HEK293 (cell line): ENCODE measurements at regions not wholly inside any gene's neighbourhood (a gene's known extent, or its start where the extent isn't known, plus 50 kb on each side); places are given as distances from the start of the nearest gene placed in this dataset.

Experiments used
- CTCF ChIA-PET: fragments of 350-600 bp; formaldehyde crosslinking; extraction: SDS; loops from one replicate; lab custom pipeline; 2021; ENCODE audit warnings: antibody characterized with exemption; lab: Yijun Ruan, JAX
- POLR2A ChIA-PET: fragments of 300-600 bp; formaldehyde crosslinking; extraction: SDS; loops from one replicate; lab custom pipeline; 2020; ENCODE audit warnings: antibody characterized with exemption, inconsistent platforms; lab: Yijun Ruan, JAX
- H3K27ac ChIP-seq: fragments of 200-500 bp; sonication (Bioruptor generic); 2 replicates; pipeline ENCODE4 v1.5.1; 2014; ENCODE audit warnings: low read depth, low read length, control low read depth, inconsistent platforms; ENCODE audit errors: extremely low read depth
- H3K36me3 ChIP-seq, 2 experiments: fragments of 200-500 bp in 1 of 2; sonication (Bioruptor generic) in 1 of 2; 1 replicate in 1 of 2; 2 replicates in 1 of 2; pipeline ENCODE4 v1.5.1; 2014 to 2017; ENCODE audit warnings: inconsistent platforms in 2 of 2, low read length in 2 of 2; ENCODE audit not compliant: control insufficient read depth in 2 of 2, insufficient read depth in 1 of 2
- H3K4me1 ChIP-seq: fragments of 200-500 bp; sonication (Bioruptor generic); 2 replicates; pipeline ENCODE4 v1.5.1; 2014; ENCODE audit warnings: mild to moderate bottlenecking, low read length, inconsistent platforms; ENCODE audit not compliant: control insufficient read depth, insufficient read depth
- H3K4me3 ChIP-seq: 2 replicates; pipeline ENCODE4 v1.5.1; 2011; ENCODE audit warnings: low read depth, mild to moderate bottlenecking, control low read depth, low read length, moderate library complexity
- H3K9me3 ChIP-seq: fragments of 200-500 bp; sonication (Bioruptor generic); 2 replicates; pipeline ENCODE4 v1.5.1; 2014; ENCODE audit warnings: low read depth, low read length, inconsistent platforms; ENCODE audit not compliant: control insufficient read depth, insufficient read depth
- BCL11B ChIP-seq: fragments of 450-650 bp; formaldehyde crosslinking; IDR thresholded peaks from 2 replicates; pipeline ENCODE4 v1.5.1; 2016; ENCODE audit warnings: low read depth, missing biosample characterization, missing genetic modification characterization
- HOXC10 ChIP-seq: sonication (generic); formaldehyde crosslinking; IDR thresholded peaks from 2 replicates; pipeline ENCODE4 v1.8.1; 2023; ENCODE audit warnings: mild to moderate bottlenecking, missing genetic modification reagents
- MYNN ChIP-seq: fragments of 450-650 bp; formaldehyde crosslinking; IDR thresholded peaks from 2 replicates; pipeline ENCODE4 v1.5.1; 2016; ENCODE audit warnings: missing biosample characterization, missing genetic modification characterization, borderline replicate concordance
- PRDM1 ChIP-seq: fragments of 450-650 bp; formaldehyde crosslinking; IDR thresholded peaks from 2 replicates; pipeline ENCODE4; 2016; ENCODE audit warnings: missing biosample characterization, missing genetic modification characterization
- RBAK ChIP-seq: fragments of 450-650 bp; formaldehyde crosslinking; IDR thresholded peaks from 2 replicates; pipeline ENCODE4 v1.5.1; 2016; ENCODE audit warnings: missing biosample characterization, missing genetic modification characterization
- SETDB1 ChIP-seq: IDR thresholded peaks from one replicate; pipeline ENCODE4 v1.6.1; 2017; ENCODE audit warnings: mild to moderate bottlenecking, low read length, moderate library complexity, mixed read lengths; ENCODE audit not compliant: insufficient read length
- ZEB2 ChIP-seq: fragments of 450-650 bp; formaldehyde crosslinking; IDR thresholded peaks from 2 replicates; pipeline ENCODE4 v1.5.1; 2016; ENCODE audit warnings: missing biosample characterization, missing genetic modification characterization
- ZFP37 ChIP-seq: fragments of 450-650 bp; formaldehyde crosslinking; IDR thresholded peaks from 2 replicates; pipeline ENCODE4 v1.5.1; 2016; ENCODE audit warnings: missing biosample characterization, missing genetic modification characterization
- ZNF10 ChIP-seq: fragments of 450-650 bp; formaldehyde crosslinking; IDR thresholded peaks from 2 replicates; pipeline ENCODE4 v1.5.1; 2017; ENCODE audit warnings: missing biosample characterization, missing genetic modification characterization
- ZNF121 ChIP-seq: fragments of 450-650 bp; formaldehyde crosslinking; IDR thresholded peaks from 2 replicates; pipeline ENCODE4 v1.5.1; 2016; ENCODE audit warnings: missing biosample characterization, missing genetic modification characterization
- ZNF132 ChIP-seq: fragments of 450-650 bp; formaldehyde crosslinking; IDR thresholded peaks from 2 replicates; pipeline ENCODE4 v1.5.1; 2017; ENCODE audit warnings: missing biosample characterization, missing genetic modification characterization, borderline replicate concordance
- ZNF157 ChIP-seq: fragments of 450-650 bp; formaldehyde crosslinking; IDR thresholded peaks from 2 replicates; pipeline ENCODE4 v1.5.1; 2016; ENCODE audit warnings: missing biosample characterization, missing genetic modification characterization
- ZNF2 ChIP-seq: fragments of 450-650 bp; formaldehyde crosslinking; IDR thresholded peaks from 2 replicates; pipeline ENCODE4 v1.5.1; 2016; ENCODE audit warnings: missing biosample characterization, missing genetic modification characterization
- ZNF416 ChIP-seq: fragments of 450-650 bp; formaldehyde crosslinking; IDR thresholded peaks from 2 replicates; pipeline ENCODE4 v1.5.1; 2016; ENCODE audit warnings: missing biosample characterization, missing genetic modification characterization
- ZNF549 ChIP-seq: fragments of 450-650 bp; IDR thresholded peaks from 2 replicates; pipeline ENCODE4 v1.5.1; 2018; ENCODE audit warnings: missing biosample characterization, missing genetic modification characterization, mild to moderate bottlenecking, inconsistent platforms, moderate library complexity
- ZNF600 ChIP-seq: fragments of 450-650 bp; formaldehyde crosslinking; IDR thresholded peaks from 2 replicates; pipeline ENCODE4 v1.5.1; 2016; ENCODE audit warnings: missing biosample characterization, missing genetic modification characterization
- ZNF624 ChIP-seq: fragments of 450-650 bp; formaldehyde crosslinking; IDR thresholded peaks from 2 replicates; pipeline ENCODE4 v1.5.1; 2017; ENCODE audit warnings: missing biosample characterization, missing genetic modification characterization
- ZNF626 ChIP-seq: fragments of 450-650 bp; sonication (Bioruptor Pico); formaldehyde crosslinking; IDR thresholded peaks from 2 replicates; pipeline ENCODE4 v1.5.1; 2018; ENCODE audit warnings: missing biosample characterization, missing genetic modification characterization, inconsistent platforms
- ZNF768 ChIP-seq: fragments of 450-650 bp; formaldehyde crosslinking; IDR thresholded peaks from 2 replicates; pipeline ENCODE4 v1.5.1; 2018; ENCODE audit warnings: missing biosample characterization, mild to moderate bottlenecking, missing genetic modification characterization
- ZSCAN16 ChIP-seq: fragments of 450-650 bp; formaldehyde crosslinking; IDR thresholded peaks from 2 replicates; pipeline ENCODE4 v1.5.1; 2016; ENCODE audit warnings: missing biosample characterization, missing genetic modification characterization
- ZXDB ChIP-seq: fragments of 450-650 bp; formaldehyde crosslinking; IDR thresholded peaks from 2 replicates; pipeline ENCODE4 v1.5.1; 2016; ENCODE audit warnings: missing biosample characterization, missing genetic modification characterization
- TF ChIP-seq, protein P1 (sequence below): fragments of 450-650 bp; formaldehyde crosslinking; IDR thresholded peaks from 2 replicates; pipeline ENCODE4 v1.5.1; 2016; ENCODE audit warnings: missing biosample characterization, missing genetic modification characterization
- TF ChIP-seq, protein P2 (sequence below): fragments of 450-650 bp; IDR thresholded peaks from 2 replicates; pipeline ENCODE4 v1.5.1; 2018; ENCODE audit warnings: missing biosample characterization, missing genetic modification characterization
- TF ChIP-seq, protein P3 (sequence below): fragments of 450-650 bp; formaldehyde crosslinking; IDR thresholded peaks from 2 replicates; pipeline ENCODE4 v1.5.1; 2016; ENCODE audit warnings: missing biosample characterization, missing genetic modification characterization
- TF ChIP-seq, protein P4 (sequence below): fragments of 450-650 bp; formaldehyde crosslinking; IDR thresholded peaks from 2 replicates; pipeline ENCODE4 v1.5.1; 2016; ENCODE audit warnings: missing biosample characterization, missing genetic modification characterization, low read depth
- TF ChIP-seq, protein P5 (sequence below): fragments of 450-650 bp; formaldehyde crosslinking; IDR thresholded peaks from 2 replicates; pipeline ENCODE4 v1.5.1; 2016; ENCODE audit warnings: missing biosample characterization, missing genetic modification characterization

DNA sequence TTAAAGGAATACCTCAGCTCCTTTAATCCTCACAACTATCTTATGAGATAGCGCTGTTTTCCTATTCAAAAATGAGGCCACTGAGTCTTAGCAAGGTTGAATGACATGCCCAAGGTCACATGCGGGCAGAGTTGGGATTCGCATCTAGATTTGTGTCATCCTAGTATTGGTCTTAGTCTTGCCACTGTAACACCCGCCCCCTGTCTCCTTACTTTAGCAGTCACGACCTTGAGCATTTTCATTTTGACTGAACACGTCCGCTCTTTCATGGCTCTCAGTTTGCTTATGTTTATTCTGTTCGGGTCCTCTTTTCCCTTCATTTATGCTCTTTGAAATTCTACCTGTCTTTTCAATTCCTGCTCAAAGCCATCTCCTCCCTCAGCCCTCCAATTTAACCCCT lies 112.5 kb upstream of the CADPS start:
- Histone ChIP-seq H3K36me3 (no peaks in the 10 kb centered on the region), H3K4me1 (no peaks in the 10 kb centered on the region), H3K9me3 (no peaks in the 10 kb centered on the region), H3K4me3 (no peak overlapping the region), H3K27ac (no peak overlapping the region)
- TF ChIP-seq, protein P1, sequence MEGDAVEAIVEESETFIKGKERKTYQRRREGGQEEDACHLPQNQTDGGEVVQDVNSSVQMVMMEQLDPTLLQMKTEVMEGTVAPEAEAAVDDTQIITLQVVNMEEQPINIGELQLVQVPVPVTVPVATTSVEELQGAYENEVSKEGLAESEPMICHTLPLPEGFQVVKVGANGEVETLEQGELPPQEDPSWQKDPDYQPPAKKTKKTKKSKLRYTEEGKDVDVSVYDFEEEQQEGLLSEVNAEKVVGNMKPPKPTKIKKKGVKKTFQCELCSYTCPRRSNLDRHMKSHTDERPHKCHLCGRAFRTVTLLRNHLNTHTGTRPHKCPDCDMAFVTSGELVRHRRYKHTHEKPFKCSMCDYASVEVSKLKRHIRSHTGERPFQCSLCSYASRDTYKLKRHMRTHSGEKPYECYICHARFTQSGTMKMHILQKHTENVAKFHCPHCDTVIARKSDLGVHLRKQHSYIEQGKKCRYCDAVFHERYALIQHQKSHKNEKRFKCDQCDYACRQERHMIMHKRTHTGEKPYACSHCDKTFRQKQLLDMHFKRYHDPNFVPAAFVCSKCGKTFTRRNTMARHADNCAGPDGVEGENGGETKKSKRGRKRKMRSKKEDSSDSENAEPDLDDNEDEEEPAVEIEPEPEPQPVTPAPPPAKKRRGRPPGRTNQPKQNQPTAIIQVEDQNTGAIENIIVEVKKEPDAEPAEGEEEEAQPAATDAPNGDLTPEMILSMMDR: no peak
- TF ChIP-seq ZNF2 (tag by site-specific recombination): no peak
- POLR2A ChIA-PET: no interaction called here
- CTCF ChIA-PET: no interaction called here

DNA sequence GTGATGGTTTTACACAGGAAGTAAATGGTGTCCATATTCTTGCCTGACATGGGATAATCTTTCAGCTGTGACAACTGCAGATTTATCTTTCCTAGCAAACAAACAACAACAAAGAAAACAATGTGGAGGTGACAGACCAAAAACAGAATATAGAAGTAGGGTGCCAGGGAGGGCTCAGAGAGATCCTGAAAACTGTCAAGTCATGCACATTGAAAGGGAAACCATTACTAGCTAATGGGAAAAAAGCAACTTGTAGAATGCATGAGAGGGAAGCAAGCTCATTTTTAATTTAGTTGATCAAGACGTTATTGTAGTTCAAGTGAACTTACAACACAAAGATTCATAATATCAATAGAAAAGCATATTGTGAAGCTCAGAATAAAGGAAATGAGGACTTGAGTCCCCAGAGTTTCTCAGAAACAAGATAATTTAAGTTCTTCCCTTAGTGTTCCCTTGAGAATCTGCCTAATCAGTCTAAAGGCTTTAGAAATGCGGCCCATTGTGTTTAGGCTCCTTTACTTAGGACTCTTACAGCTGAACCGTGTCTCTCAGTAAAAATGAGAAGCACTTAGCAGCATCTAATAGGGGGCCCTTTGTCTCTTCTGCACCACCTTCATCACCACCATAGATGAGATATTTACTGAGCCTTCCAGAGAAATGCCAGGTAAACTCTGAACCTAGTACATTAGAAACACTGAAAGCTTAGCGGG lies 115.6 kb upstream of the CADPS start:
- Histone ChIP-seq H3K9me3 (no peaks in the 10 kb centered on the region), H3K4me3 (no peak overlapping the region), H3K36me3 (no peaks in the 10 kb centered on the region), H3K4me1 (no peaks in the 10 kb centered on the region), H3K27ac (no peak overlapping the region)
- ChIA-PET POLR2A (no interaction called here), CTCF (no interaction called here)
- TF ChIP-seq MYNN (no peak), ZEB2 (tag by site-specific recombination) (no peak), ZNF157 (tag by site-specific recombination) (no peak), ZNF600 (tag by site-specific recombination) (no peak), ZNF768 (no peak), RBAK (tag by site-specific recombination) (no peak), ZNF626 (tag by site-specific recombination) (no peak), ZSCAN16 (no peak), SETDB1 (no peak), PRDM1 (tag by site-specific recombination) (no peak), BCL11B (tag by site-specific recombination) (no peak), ZNF624 (tag by site-specific recombination) (no peak), ZNF10 (tag by site-specific recombination) (no peak), ZNF121 (tag by site-specific recombination) (no peak), ZNF132 (tag by site-specific recombination) (no peak), ZFP37 (no peak)
- TF ChIP-seq, protein P2, sequence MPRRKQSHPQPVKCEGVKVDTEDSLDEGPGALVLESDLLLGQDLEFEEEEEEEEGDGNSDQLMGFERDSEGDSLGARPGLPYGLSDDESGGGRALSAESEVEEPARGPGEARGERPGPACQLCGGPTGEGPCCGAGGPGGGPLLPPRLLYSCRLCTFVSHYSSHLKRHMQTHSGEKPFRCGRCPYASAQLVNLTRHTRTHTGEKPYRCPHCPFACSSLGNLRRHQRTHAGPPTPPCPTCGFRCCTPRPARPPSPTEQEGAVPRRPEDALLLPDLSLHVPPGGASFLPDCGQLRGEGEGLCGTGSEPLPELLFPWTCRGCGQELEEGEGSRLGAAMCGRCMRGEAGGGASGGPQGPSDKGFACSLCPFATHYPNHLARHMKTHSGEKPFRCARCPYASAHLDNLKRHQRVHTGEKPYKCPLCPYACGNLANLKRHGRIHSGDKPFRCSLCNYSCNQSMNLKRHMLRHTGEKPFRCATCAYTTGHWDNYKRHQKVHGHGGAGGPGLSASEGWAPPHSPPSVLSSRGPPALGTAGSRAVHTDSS (tag by site-specific recombination): no peak

DNA sequence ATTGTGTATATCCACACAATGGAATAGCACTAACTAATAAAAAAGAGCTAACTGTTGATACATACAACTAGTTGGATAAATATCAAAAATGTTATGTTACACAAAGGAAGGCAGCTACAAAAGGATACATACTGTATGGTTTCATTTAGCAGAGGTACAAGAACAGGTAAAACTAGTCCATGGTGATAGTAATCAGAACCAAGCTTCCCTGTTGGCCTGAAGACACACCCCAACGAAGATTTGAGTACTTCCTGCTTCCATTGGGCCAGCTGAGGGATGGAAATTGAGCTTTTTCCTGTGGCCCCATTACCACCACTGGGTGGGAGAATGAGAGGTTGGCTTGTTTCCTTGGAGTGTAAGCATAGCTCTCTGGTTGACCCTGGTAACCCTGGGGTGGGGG lies 117.3 kb upstream of the CADPS start:
- no peak overlapping the region for H3K4me3 ChIP-seq
- ChIA-PET POLR2A (no interaction called here), CTCF (interaction anchor here (0.6 kb wide), 1 partner anchor 825 kb away, joined by 4 read pairs; no protein-coding TSS in a partner anchor)
- H3K36me3 ChIP-seq: no peaks in the 10 kb centered on the region
- H3K4me1 ChIP-seq: no peaks in the 10 kb centered on the region
- no peaks in the 10 kb centered on the region for H3K9me3 ChIP-seq
- no peak overlapping the region for H3K27ac ChIP-seq
- TF ChIP-seq ZNF416 (tag by site-specific recombination) (no peak), ZNF549 (tag by site-specific recombination) (no peak), ZXDB (no peak), HOXC10 (CRISPR knock-in tag) (no peak)
- TF ChIP-seq, protein P3, sequence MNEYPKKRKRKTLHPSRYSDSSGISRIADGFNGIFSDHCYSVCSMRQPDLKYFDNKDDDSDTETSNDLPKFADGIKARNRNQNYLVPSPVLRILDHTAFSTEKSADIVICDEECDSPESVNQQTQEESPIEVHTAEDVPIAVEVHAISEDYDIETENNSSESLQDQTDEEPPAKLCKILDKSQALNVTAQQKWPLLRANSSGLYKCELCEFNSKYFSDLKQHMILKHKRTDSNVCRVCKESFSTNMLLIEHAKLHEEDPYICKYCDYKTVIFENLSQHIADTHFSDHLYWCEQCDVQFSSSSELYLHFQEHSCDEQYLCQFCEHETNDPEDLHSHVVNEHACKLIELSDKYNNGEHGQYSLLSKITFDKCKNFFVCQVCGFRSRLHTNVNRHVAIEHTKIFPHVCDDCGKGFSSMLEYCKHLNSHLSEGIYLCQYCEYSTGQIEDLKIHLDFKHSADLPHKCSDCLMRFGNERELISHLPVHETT (tag by site-specific recombination): no peak
- TF ChIP-seq, protein P4, sequence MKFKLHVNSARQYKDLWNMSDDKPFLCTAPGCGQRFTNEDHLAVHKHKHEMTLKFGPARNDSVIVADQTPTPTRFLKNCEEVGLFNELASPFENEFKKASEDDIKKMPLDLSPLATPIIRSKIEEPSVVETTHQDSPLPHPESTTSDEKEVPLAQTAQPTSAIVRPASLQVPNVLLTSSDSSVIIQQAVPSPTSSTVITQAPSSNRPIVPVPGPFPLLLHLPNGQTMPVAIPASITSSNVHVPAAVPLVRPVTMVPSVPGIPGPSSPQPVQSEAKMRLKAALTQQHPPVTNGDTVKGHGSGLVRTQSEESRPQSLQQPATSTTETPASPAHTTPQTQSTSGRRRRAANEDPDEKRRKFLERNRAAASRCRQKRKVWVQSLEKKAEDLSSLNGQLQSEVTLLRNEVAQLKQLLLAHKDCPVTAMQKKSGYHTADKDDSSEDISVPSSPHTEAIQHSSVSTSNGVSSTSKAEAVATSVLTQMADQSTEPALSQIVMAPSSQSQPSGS (tag by site-specific recombination): no peak
- TF ChIP-seq, protein P5, sequence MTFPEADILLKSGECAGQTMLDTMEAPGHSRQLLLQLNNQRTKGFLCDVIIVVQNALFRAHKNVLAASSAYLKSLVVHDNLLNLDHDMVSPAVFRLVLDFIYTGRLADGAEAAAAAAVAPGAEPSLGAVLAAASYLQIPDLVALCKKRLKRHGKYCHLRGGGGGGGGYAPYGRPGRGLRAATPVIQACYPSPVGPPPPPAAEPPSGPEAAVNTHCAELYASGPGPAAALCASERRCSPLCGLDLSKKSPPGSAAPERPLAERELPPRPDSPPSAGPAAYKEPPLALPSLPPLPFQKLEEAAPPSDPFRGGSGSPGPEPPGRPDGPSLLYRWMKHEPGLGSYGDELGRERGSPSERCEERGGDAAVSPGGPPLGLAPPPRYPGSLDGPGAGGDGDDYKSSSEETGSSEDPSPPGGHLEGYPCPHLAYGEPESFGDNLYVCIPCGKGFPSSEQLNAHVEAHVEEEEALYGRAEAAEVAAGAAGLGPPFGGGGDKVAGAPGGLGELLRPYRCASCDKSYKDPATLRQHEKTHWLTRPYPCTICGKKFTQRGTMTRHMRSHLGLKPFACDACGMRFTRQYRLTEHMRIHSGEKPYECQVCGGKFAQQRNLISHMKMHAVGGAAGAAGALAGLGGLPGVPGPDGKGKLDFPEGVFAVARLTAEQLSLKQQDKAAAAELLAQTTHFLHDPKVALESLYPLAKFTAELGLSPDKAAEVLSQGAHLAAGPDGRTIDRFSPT: no peak
